Spleen (tissue), 11 donors: ENCODE measurements at regions not wholly inside any gene's neighbourhood (a gene's known extent, or its start where the extent isn't known, plus 50 kb on each side); places are given as distances from the start of the nearest gene placed in this dataset.

Experiments used
- DNase-seq: peaks from one replicate; pipeline ENCODE4 v3.0.0-alpha.2; 2020
- H3K27ac ChIP-seq, 8 donors: fragments of 200-600 bp; sonication (generic) in 7 of 8; 1 replicate in 4 of 8; 2 replicates in 4 of 8; pipeline versions ENCODE4 v1.5.0 to v1.8.0; 2016 to 2021; ENCODE audit warnings: inconsistent platforms in 4 of 8, mild to moderate bottlenecking in 4 of 8, moderate library complexity in 1 of 8
- H3K27me3 ChIP-seq, 7 donors: fragments of 200-600 bp; sonication (generic) in 6 of 7; replicated peaks in 1 of 7; 1 replicate in 4 of 7; 2 replicates in 3 of 7; pipeline versions ENCODE4 v1.5.0 to v1.8.0; 2016 to 2021; ENCODE audit warnings: inconsistent platforms in 3 of 7, mild to moderate bottlenecking in 1 of 7
- H3K36me3 ChIP-seq, 6 donors: fragments of 200-600 bp; sonication (generic) in 5 of 6; 1 replicate in 4 of 6; 2 replicates in 2 of 6; pipeline versions ENCODE4 v1.5.0 to v1.8.0; 2016 to 2021; ENCODE audit warnings: inconsistent platforms in 2 of 6
- H3K4me1 ChIP-seq, 6 donors: fragments of 200-600 bp; sonication (generic) in 5 of 6; 1 replicate in 3 of 6; 2 replicates in 3 of 6; pipeline versions ENCODE4 v1.5.0 to v1.8.0; 2016 to 2021; ENCODE audit warnings: inconsistent platforms in 3 of 6
- H3K4me3 ChIP-seq, 8 donors: fragments of 200-600 bp; sonication (generic) in 7 of 8; 1 replicate in 4 of 8; 2 replicates in 4 of 8; pipeline versions ENCODE4 v1.5.0 to v1.8.0; 2016 to 2021; ENCODE audit warnings: inconsistent platforms in 4 of 8, mild to moderate bottlenecking in 4 of 8, moderate library complexity in 2 of 8
- H3K9me3 ChIP-seq, 8 donors: fragments of 200-600 bp; sonication (generic) in 7 of 8; 1 replicate in 4 of 8; 2 replicates in 4 of 8; pipeline versions ENCODE4 v1.5.0 to v1.8.0; 2016 to 2021; ENCODE audit warnings: inconsistent platforms in 4 of 8
- POLR2A ChIP-seq, 3 donors: fragments of 450-650 bp; IDR thresholded peaks; one replicate each; pipeline ENCODE4 v1.5.1; 2017; ENCODE audit warnings: antibody characterized with exemption in 3 of 3, mild to moderate bottlenecking in 1 of 3
- POLR2AphosphoS5 ChIP-seq, 3 donors: sonication (generic); formaldehyde crosslinking; IDR thresholded peaks; one replicate each; pipeline ENCODE4 v1.5.1; 2017; ENCODE audit warnings: antibody characterized with exemption in 3 of 3
- WGBS, 5 donors: extraction: QIAGEN DNeasy Blood & Tissue Kit in 3 of 5; methylation state at CpG; one replicate each; pipeline versions ENCODE4 v1.1.5 to v1.1.7; 2013 to 2018; 5-methylcytosine and 5-hydroxymethylcytosine counted together
- intact Hi-C: fragments of 100-400 bp; cut with DNase I; formaldehyde crosslinking; loops from one replicate; pipeline ENCODE4 v1.15.0; 2023; ENCODE audit warnings: low total_unique reads
- TF ChIP-seq, protein P1 (sequence below), 11 experiments: fragments of 200-600 bp in 7 of 11; fragments of 450-650 bp in 4 of 11; sonication (generic) in 4 of 11; IDR thresholded peaks in 8 of 11; conservative IDR thresholded peaks in 3 of 11; 1 replicate in 7 of 11; 2 replicates in 4 of 11; pipeline versions ENCODE4 v1.4.0 to v1.8.0; 2016 to 2021; ENCODE audit warnings: antibody characterized with exemption in 11 of 11, inconsistent platforms in 4 of 11, mild to moderate bottlenecking in 1 of 11
- donor health status: healthy with polysubstance abuse.
- donor health status: DM: no; HTN: no; CAD: no; lungs with moderate emphysema.
- donor health status: DM: no; HTN: no; CAD: no.
- donor health status: Bipolar disorder and iron deficiency.
- donor health status: healthy.
- donor health status: DM: no; HTN: no; CAD: no.
- donor health status: DM: yes; HTN: yes; CAD: no.

- H3K27me3 ChIP-seq: peaks cover 0 to 7% (median 0%) of the 10 kb centered on the region in 7 donors
- H3K27ac ChIP-seq: no peak overlapping the region
- no peak for DNase-seq
- no peaks in the 10 kb centered on the region for H3K4me1 ChIP-seq
- no peak overlapping the region for H3K4me3 ChIP-seq
- no peaks in the 10 kb centered on the region for H3K36me3 ChIP-seq
- intact Hi-C loops: no loop called here
- peaks cover 0 to 30% (median 22%) of the 10 kb centered on the region in 8 donors for H3K9me3 ChIP-seq
- TF ChIP-seq POLR2AphosphoS5 (IDR thresholded peaks at IDR 0.05): no peak
- 26 to 62% (median 31%) methylated on average over 1 of the region's 1 CpG for WGBS, 5 donors
These were observed 102.9 kb upstream of the RAD23B start for GRCh38 chr9:107180206-107180605.

DNA sequence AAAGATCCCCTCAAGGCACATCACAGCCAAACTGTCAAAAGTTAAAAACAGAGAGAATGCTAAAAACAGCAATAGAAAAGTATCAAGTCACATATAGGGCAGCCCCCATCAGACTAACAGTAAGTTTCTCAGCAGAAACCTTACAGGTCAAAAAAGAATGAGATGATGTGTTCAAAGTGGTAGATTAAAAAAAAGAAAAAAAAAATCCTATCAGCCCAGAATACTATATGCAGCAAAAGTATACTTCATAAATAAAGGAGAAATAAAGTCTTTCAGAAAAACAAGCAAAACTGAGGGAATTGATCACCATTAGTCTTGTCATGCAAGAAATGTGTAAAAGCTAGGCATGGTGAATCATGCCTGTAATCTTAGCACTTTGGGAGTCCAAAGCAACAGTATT, 99.9 kb upstream of the RAD23B start:
- intact Hi-C loops: no loop called here
- TF ChIP-seq POLR2AphosphoS5 (IDR thresholded peaks at IDR 0.05) (no peak), POLR2A (IDR thresholded peaks at IDR 0.05) (no peak)
- TF ChIP-seq, protein P1, sequence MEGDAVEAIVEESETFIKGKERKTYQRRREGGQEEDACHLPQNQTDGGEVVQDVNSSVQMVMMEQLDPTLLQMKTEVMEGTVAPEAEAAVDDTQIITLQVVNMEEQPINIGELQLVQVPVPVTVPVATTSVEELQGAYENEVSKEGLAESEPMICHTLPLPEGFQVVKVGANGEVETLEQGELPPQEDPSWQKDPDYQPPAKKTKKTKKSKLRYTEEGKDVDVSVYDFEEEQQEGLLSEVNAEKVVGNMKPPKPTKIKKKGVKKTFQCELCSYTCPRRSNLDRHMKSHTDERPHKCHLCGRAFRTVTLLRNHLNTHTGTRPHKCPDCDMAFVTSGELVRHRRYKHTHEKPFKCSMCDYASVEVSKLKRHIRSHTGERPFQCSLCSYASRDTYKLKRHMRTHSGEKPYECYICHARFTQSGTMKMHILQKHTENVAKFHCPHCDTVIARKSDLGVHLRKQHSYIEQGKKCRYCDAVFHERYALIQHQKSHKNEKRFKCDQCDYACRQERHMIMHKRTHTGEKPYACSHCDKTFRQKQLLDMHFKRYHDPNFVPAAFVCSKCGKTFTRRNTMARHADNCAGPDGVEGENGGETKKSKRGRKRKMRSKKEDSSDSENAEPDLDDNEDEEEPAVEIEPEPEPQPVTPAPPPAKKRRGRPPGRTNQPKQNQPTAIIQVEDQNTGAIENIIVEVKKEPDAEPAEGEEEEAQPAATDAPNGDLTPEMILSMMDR (IDR thresholded peaks at IDR 0.05 in 8 of 11, conservative IDR thresholded peaks at IDR 0.05 in 3 of 11): no peak
- H3K9me3 ChIP-seq: peaks cover 0 to 30% (median 22%) of the 10 kb centered on the region in 8 donors

DNA sequence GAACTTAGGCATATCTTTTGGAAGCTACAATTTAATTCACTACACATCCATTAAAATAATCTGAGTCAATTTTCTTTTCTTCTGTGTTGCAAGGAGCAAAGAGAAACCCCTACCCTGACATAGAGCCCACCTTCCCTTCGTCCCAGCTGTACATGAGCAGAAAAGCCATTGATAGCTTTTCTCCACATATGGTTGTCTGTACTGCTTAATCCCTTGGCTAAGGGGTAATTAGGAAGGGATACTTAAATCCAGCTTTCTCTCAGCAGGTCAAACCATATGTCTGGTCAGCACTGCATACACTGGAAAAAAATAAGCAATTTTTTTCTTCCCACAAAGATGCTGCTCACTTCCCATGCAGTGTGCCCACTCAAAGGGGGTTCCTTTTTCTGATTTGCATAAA, 94.7 kb upstream of the RAD23B start:
- intact Hi-C loops: no loop called here
- Histone ChIP-seq H3K4me3 (no peak overlapping the region), H3K36me3 (no peaks in the 10 kb centered on the region), H3K27me3 (no peaks in the 10 kb centered on the region), H3K27ac (no peak overlapping the region), H3K9me3 (peaks cover 0 to 11% (median 7%) of the 10 kb centered on the region in 8 donors), H3K4me1 (no peaks in the 10 kb centered on the region)
- 71 to 88% (median 79%) methylated on average over 1 of the region's 1 CpG for WGBS, 5 donors
- no peak for DNase-seq
- TF ChIP-seq, protein P1 (IDR thresholded peaks at IDR 0.05 in 8 of 11, conservative IDR thresholded peaks at IDR 0.05 in 3 of 11): no peak
- TF ChIP-seq POLR2A (IDR thresholded peaks at IDR 0.05) (no peak), POLR2AphosphoS5 (IDR thresholded peaks at IDR 0.05) (no peak)

More for the DNA sequence above, 99.9 kb upstream of the RAD23B start:
- no peaks in the 10 kb centered on the region for H3K4me1 ChIP-seq
- no peaks in the 10 kb centered on the region for H3K36me3 ChIP-seq
- DNase-seq: no peak
- H3K27ac ChIP-seq: no peak overlapping the region
- peaks cover 0 to 7% (median 0%) of the 10 kb centered on the region in 7 donors for H3K27me3 ChIP-seq
- H3K4me3 ChIP-seq: no peak overlapping the region

DNA sequence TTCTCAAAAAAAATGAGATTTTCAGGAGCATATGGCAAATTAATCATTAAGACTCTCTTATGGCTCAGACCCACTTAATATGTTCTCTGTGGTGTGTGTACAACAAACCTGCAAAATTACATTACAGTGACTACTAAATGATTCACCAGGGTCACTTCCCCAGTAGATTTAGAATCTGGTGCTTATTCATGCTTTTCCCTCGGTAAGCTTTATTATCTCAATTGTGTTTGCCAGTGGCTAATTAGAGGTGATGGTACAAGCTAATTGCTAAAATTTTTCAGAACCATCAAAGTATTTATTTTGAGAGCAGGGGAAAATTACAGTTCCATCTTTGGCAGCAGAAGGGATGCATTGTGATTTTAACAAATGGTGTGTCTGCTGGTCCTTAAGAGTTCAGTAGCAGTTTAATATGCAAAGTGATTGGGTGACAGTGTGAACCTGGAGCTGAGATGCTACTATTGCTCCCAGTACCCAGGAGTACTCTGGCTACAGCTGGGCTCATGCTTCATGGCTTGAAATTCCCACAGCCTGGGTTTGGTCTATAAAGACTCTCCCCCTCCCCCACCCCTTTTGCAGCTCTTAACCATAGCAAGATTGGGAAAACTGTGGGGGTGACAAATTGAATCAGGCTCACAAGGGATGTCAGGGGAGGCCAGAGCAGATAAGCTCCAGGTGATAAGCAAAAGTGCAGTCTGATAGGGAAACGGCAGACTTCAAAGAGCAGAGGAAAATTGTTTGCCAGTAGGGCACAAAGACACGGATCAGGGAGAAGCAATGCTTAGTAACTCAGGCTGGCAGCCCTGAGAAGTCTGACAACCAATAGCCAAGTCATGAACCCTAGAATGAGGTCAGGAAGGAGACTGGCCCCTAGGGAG, 92.8 kb upstream of the RAD23B start:
- TF ChIP-seq, protein P1 (IDR thresholded peaks at IDR 0.05 in 8 of 11, conservative IDR thresholded peaks at IDR 0.05 in 3 of 11): no peak
- TF ChIP-seq POLR2A (IDR thresholded peaks at IDR 0.05) (no peak), POLR2AphosphoS5 (IDR thresholded peaks at IDR 0.05) (no peak)
- WGBS, 5 donors: 51 to 65% (median 61%) methylated on average over 3 of the region's 3 CpGs
- no peak for DNase-seq
- intact Hi-C loops: no loop called here
- H3K36me3 ChIP-seq: no peaks in the 10 kb centered on the region
- no peak overlapping the region for H3K4me3 ChIP-seq
- no peaks in the 10 kb centered on the region for H3K9me3 ChIP-seq
- H3K4me1 ChIP-seq: no peaks in the 10 kb centered on the region
- no peak overlapping the region for H3K27ac ChIP-seq
- no peaks in the 10 kb centered on the region for H3K27me3 ChIP-seq
